Tibial nerve (tissue), 4 donors: ENCODE measurements at regions not wholly inside any gene's neighbourhood (a gene's known extent, or its start where the extent isn't known, plus 50 kb on each side); places are given as distances from the start of the nearest gene placed in this dataset.

ENCODE experiments used
- EP300 ChIP-seq, 2 donors: sonication (generic); formaldehyde crosslinking; IDR thresholded peaks; one replicate each; pipeline ENCODE4 v1.6.1; 2017; ENCODE audit warnings: antibody characterized with exemption in 2 of 2, mild to moderate bottlenecking in 1 of 2
- POLR2A ChIP-seq, 2 donors: fragments of 450-650 bp; IDR thresholded peaks; one replicate each; pipeline ENCODE4 v1.6.1; 2017; ENCODE audit warnings: antibody characterized with exemption in 2 of 2, mild to moderate bottlenecking in 2 of 2, moderate library complexity in 2 of 2
- TF ChIP-seq, protein P1 (sequence below), 5 experiments: fragments of 200-600 bp in 3 of 5; fragments of 450-650 bp in 2 of 5; sonication (generic) in 3 of 5; IDR thresholded peaks; one replicate each; pipeline ENCODE4 v1.5.1; 2016 to 2019; ENCODE audit warnings: antibody characterized with exemption in 5 of 5, mild to moderate bottlenecking in 3 of 5, moderate library complexity in 2 of 5

GRCh38 chr1:213864091-213864490 lies 123.7 kb upstream of the PROX1 start:
- TF ChIP-seq EP300 (IDR thresholded peaks at IDR 0.05), result no peak
- TF ChIP-seq POLR2A (IDR thresholded peaks at IDR 0.05), result no peak
- TF ChIP-seq, protein P1, sequence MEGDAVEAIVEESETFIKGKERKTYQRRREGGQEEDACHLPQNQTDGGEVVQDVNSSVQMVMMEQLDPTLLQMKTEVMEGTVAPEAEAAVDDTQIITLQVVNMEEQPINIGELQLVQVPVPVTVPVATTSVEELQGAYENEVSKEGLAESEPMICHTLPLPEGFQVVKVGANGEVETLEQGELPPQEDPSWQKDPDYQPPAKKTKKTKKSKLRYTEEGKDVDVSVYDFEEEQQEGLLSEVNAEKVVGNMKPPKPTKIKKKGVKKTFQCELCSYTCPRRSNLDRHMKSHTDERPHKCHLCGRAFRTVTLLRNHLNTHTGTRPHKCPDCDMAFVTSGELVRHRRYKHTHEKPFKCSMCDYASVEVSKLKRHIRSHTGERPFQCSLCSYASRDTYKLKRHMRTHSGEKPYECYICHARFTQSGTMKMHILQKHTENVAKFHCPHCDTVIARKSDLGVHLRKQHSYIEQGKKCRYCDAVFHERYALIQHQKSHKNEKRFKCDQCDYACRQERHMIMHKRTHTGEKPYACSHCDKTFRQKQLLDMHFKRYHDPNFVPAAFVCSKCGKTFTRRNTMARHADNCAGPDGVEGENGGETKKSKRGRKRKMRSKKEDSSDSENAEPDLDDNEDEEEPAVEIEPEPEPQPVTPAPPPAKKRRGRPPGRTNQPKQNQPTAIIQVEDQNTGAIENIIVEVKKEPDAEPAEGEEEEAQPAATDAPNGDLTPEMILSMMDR (IDR thresholded peaks at IDR 0.05), result no peak
